Progenitor cell of endocrine pancreas (in vitro differentiated cells): ENCODE measurements at regions not wholly inside any gene's neighbourhood (a gene's known extent, or its start where the extent isn't known, plus 50 kb on each side); places are given as distances from the start of the nearest gene placed in this dataset.

ENCODE experiments used
- DNase-seq: peaks from one replicate; pipeline ENCODE4 v3.0.0; 2021; ENCODE audit warnings: low spot score; ENCODE audit not compliant: unreplicated experiment
- H3K27ac Mint-ChIP-seq: 2 replicates; pipeline ENCODE4 v1.8.0; 2021; ENCODE audit warnings: mild to moderate bottlenecking, moderate library complexity, mixed read lengths
- H3K27me3 Mint-ChIP-seq: 2 replicates; pipeline ENCODE4 v1.8.0; 2021; ENCODE audit warnings: mixed read lengths
- H3K36me3 Mint-ChIP-seq: 2 replicates; pipeline ENCODE4 v1.8.0; 2022; ENCODE audit warnings: mixed read lengths; ENCODE audit not compliant: insufficient read depth
- H3K4me1 Mint-ChIP-seq: 2 replicates; pipeline ENCODE4 v1.8.0; 2021; ENCODE audit warnings: low read depth, mixed read lengths
- H3K4me3 Mint-ChIP-seq: 2 replicates; pipeline ENCODE4 v1.8.0; 2021; ENCODE audit warnings: low read depth, mild to moderate bottlenecking, moderate library complexity, mixed read lengths
- H3K9me3 Mint-ChIP-seq: 2 replicates; pipeline ENCODE4 v1.8.0; 2021; ENCODE audit warnings: low read depth, mixed read lengths
- TF ChIP-seq, protein P1 (sequence below): fragments of 200-600 bp; sonication (generic); IDR thresholded peaks from one replicate; pipeline ENCODE4 v1.5.0; 2021; ENCODE audit warnings: antibody characterized with exemption, mild to moderate bottlenecking; ENCODE audit not compliant: unreplicated experiment

- no peak for DNase-seq
- Mint-ChIP-seq H3K36me3 (no peaks in the 10 kb centered on the region), H3K27me3 (no peaks in the 10 kb centered on the region), H3K27ac (no peak overlapping the region), H3K4me1 (no peaks in the 10 kb centered on the region), H3K4me3 (no peak overlapping the region), H3K9me3 (no peaks in the 10 kb centered on the region)
- TF ChIP-seq, protein P1, sequence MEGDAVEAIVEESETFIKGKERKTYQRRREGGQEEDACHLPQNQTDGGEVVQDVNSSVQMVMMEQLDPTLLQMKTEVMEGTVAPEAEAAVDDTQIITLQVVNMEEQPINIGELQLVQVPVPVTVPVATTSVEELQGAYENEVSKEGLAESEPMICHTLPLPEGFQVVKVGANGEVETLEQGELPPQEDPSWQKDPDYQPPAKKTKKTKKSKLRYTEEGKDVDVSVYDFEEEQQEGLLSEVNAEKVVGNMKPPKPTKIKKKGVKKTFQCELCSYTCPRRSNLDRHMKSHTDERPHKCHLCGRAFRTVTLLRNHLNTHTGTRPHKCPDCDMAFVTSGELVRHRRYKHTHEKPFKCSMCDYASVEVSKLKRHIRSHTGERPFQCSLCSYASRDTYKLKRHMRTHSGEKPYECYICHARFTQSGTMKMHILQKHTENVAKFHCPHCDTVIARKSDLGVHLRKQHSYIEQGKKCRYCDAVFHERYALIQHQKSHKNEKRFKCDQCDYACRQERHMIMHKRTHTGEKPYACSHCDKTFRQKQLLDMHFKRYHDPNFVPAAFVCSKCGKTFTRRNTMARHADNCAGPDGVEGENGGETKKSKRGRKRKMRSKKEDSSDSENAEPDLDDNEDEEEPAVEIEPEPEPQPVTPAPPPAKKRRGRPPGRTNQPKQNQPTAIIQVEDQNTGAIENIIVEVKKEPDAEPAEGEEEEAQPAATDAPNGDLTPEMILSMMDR: no peak
Measured at GRCh38 chr2:59000796-59001195, 759.7 kb upstream of the FANCL start.

DNA sequence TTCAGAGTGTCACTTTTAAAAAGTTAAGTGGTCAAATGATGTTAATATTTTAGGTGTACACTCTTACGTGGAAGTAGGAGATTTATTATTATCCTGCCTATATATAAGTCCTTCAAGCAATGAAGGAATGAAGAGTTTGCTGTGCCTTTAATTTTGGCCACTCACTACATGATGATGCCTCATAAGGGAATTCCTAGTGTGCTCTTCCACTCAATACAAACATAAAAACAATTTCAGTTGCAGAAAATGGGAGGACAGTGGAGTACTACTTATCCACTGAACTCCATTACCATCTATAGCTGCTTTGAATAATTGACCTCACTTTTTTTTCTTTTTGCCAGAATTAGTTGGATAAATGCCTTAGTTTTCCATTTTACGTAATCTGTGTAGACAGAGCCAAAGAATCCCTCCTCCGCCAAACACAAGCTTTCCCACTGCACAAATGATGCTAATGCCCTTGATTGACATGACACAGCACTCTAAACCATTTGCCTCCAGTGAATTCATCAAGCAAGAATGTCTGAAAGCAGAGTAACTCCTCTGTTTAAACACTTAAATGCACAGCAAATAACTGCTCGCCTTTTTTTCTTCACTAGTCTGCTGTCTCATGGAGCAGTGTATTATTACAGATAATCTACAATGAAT lies 751.1 kb upstream of the FANCL start:
- Mint-ChIP-seq H3K9me3 (no peaks in the 10 kb centered on the region), H3K27ac (no peak overlapping the region), H3K27me3 (no peaks in the 10 kb centered on the region), H3K4me3 (no peak overlapping the region), H3K36me3 (no peaks in the 10 kb centered on the region), H3K4me1 (no peaks in the 10 kb centered on the region)
- no peak for DNase-seq
- TF ChIP-seq, protein P1: no peak

GRCh38 chr2:58991357-58991756 lies 750.2 kb upstream of the FANCL start:
- Mint-ChIP-seq H3K36me3 (no peaks in the 10 kb centered on the region), H3K27me3 (no peaks in the 10 kb centered on the region), H3K27ac (no peak overlapping the region), H3K4me3 (no peak overlapping the region), H3K9me3 (no peaks in the 10 kb centered on the region), H3K4me1 (no peaks in the 10 kb centered on the region)
- no peak for DNase-seq
- TF ChIP-seq, protein P1: no peak

GRCh38 chr2:58985541-58985940 lies 744.4 kb upstream of the FANCL start:
- Mint-ChIP-seq H3K36me3 (no peaks in the 10 kb centered on the region), H3K27ac (no peak overlapping the region), H3K4me1 (no peaks in the 10 kb centered on the region), H3K27me3 (no peaks in the 10 kb centered on the region), H3K9me3 (no peaks in the 10 kb centered on the region), H3K4me3 (no peak overlapping the region)
- TF ChIP-seq, protein P1: no peak
- DNase-seq: no peak

- Mint-ChIP-seq H3K4me1 (no peaks in the 10 kb centered on the region), H3K27me3 (no peaks in the 10 kb centered on the region), H3K9me3 (no peaks in the 10 kb centered on the region), H3K36me3 (no peaks in the 10 kb centered on the region), H3K27ac (no peak overlapping the region), H3K4me3 (no peak overlapping the region)
- TF ChIP-seq, protein P1: no peak
- no peak for DNase-seq
Measured at GRCh38 chr2:58984731-58985130, 743.6 kb upstream of the FANCL start.
